ENCODE measurements at regions not wholly inside any gene's neighbourhood (a gene's known extent, or its start where the extent isn't known, plus 50 kb on each side); places are given as distances from the start of the nearest gene placed in this dataset.

DNA sequence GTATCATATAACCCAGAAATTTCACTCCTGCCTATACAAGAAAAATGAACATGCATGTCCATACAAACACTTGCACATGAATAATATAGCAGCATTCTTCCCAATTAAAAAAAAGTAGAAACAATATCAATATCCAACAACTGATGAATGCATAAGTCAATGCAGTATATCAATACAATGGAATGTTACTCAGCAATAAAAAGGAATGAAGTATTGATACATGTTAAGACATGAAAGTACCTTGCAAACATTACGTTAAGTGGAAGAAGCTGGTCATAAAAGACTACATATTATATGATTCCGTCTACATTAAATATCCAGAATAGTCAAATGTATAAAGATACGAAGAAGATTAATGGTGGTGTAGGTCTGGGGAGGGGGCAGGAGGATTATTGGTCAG is 73.9 kb upstream of the DRD2 start:
- DNase-seq (no peak), ATAC-seq (no peak)
- Mint-ChIP-seq H3K4me3 (no peak overlapping the region), H3K27me3 (ENCODE audit: low read depth) (peaks cover 12% of the 10 kb centered on the region), H3K4me1 (ENCODE audit: low read depth) (no peaks in the 10 kb centered on the region), H3K36me3 (ENCODE audit: low read depth) (no peaks in the 10 kb centered on the region), H3K9me3 (ENCODE audit: insufficient read depth) (no peaks in the 10 kb centered on the region), H3K27ac (no peak overlapping the region)
- ChIA-PET POLR2A (no interaction called here), CTCF (no interaction called here)

DNA sequence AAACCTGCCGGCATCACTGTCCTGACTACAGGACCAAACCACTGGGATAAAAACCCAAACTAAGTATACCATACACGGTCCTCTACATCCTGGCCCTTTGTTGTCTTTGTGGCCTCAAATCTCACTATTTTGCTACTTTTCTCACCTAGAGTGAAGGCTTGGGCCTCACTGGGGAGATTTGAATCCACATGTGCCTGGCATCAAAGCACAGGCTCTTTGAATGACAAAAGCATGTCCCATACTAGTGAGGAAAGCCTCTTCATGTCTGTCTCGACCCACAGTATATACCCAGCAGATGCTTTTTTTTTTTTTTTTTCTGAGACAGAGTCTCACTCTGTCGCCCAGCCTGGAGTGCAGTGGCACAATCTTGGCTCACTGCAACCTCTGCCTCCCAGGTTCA is 72.5 kb upstream of the DRD2 start:
- no peak for ATAC-seq
- POLR2A ChIA-PET = no interaction called here

GRCh38 chr11:113546757-113547507 is 71.7 kb upstream of the DRD2 start:
- Mint-ChIP-seq H3K36me3 (ENCODE audit: low read depth) (no peaks in the 10 kb centered on the region), H3K4me1 (ENCODE audit: low read depth) (no peaks in the 10 kb centered on the region), H3K4me3 (no peak overlapping the region), H3K27me3 (ENCODE audit: low read depth) (peaks cover 16% of the 10 kb centered on the region), H3K27ac (no peak overlapping the region), H3K9me3 (ENCODE audit: insufficient read depth) (no peaks in the 10 kb centered on the region)
- ATAC-seq = no peak
- no peak for DNase-seq
- ChIA-PET POLR2A (no interaction called here), CTCF (no interaction called here)

More for the DNA sequence above, 72.5 kb upstream of the DRD2 start:
- CTCF ChIA-PET = no interaction called here
- Mint-ChIP-seq H3K4me3 (no peak overlapping the region), H3K4me1 (ENCODE audit: low read depth) (no peaks in the 10 kb centered on the region), H3K36me3 (ENCODE audit: low read depth) (no peaks in the 10 kb centered on the region), H3K9me3 (ENCODE audit: insufficient read depth) (no peaks in the 10 kb centered on the region), H3K27ac (no peak overlapping the region), H3K27me3 (ENCODE audit: low read depth) (peaks cover 12% of the 10 kb centered on the region)
- no peak for DNase-seq

- DNase-seq (no peak), ATAC-seq (no peak)
- no peaks in the 10 kb centered on the region for H3K36me3 Mint-ChIP-seq (ENCODE audit: low read depth)
- H3K4me3 Mint-ChIP-seq = no peak overlapping the region
- CTCF ChIA-PET = no interaction called here
- peaks cover 10% of the 10 kb centered on the region for H3K27me3 Mint-ChIP-seq (ENCODE audit: low read depth)
- no peaks in the 10 kb centered on the region for H3K4me1 Mint-ChIP-seq (ENCODE audit: low read depth)
- no peak overlapping the region for H3K27ac Mint-ChIP-seq
- H3K9me3 Mint-ChIP-seq (ENCODE audit: insufficient read depth) = no peaks in the 10 kb centered on the region
- POLR2A ChIA-PET = no interaction called here
Observed at GRCh38 chr11:113542420-113542819, 67.2 kb upstream of the DRD2 start.

- ChIA-PET CTCF (no interaction called here), POLR2A (interaction anchor here (1.4 kb wide), 1 partner anchor 17 kb away, joined by 3 read pairs; no protein-coding TSS in a partner anchor)
- Mint-ChIP-seq H3K9me3 (ENCODE audit: insufficient read depth) (no peaks in the 10 kb centered on the region), H3K27me3 (ENCODE audit: low read depth) (peaks cover 10% of the 10 kb centered on the region), H3K4me1 (ENCODE audit: low read depth) (no peaks in the 10 kb centered on the region), H3K36me3 (ENCODE audit: low read depth) (no peaks in the 10 kb centered on the region), H3K4me3 (no peak overlapping the region), H3K27ac (no peak overlapping the region)
- no peak for DNase-seq
- ATAC-seq = no peak
Observed at GRCh38 chr11:113540416-113541330, 65.5 kb upstream of the DRD2 start.

- H3K27ac Mint-ChIP-seq = no peak overlapping the region
- H3K4me1 Mint-ChIP-seq (ENCODE audit: low read depth) = no peaks in the 10 kb centered on the region
- POLR2A ChIA-PET = no interaction called here
- ATAC-seq (no peak), DNase-seq (no peak)
- CTCF ChIA-PET = no interaction called here
- H3K4me3 Mint-ChIP-seq = no peak overlapping the region
- no peaks in the 10 kb centered on the region for H3K9me3 Mint-ChIP-seq (ENCODE audit: insufficient read depth)
- peaks cover 14% of the 10 kb centered on the region for H3K27me3 Mint-ChIP-seq (ENCODE audit: low read depth)
- H3K36me3 Mint-ChIP-seq (ENCODE audit: low read depth) = no peaks in the 10 kb centered on the region
Observed at GRCh38 chr11:113538451-113539412, 63.5 kb upstream of the DRD2 start.

DNA sequence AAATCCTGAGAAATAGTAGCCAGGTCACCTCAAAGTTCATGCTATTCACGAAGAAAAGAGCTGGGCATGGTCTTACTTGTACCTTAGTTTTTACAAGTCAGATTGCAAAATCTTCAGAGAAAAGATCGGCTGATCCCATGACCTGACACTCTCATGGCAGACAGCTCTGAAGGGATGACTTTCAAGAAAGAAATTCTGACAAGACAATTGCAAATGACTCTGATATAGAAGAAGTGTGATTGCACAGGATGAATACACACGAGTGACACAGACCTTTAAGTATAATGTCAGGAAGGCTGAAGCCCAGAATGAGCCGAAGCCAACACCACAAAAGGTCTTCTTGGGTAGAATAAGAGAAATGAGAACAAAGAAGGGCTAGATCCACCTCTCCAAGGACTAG is 59.4 kb upstream of the DRD2 start:
- ChIA-PET CTCF (no interaction called here), POLR2A (no interaction called here)
- Mint-ChIP-seq H3K27me3 (ENCODE audit: low read depth) (peaks cover 20% of the 10 kb centered on the region), H3K4me1 (ENCODE audit: low read depth) (no peaks in the 10 kb centered on the region), H3K9me3 (ENCODE audit: insufficient read depth) (no peaks in the 10 kb centered on the region), H3K27ac (no peak overlapping the region), H3K36me3 (ENCODE audit: low read depth) (no peaks in the 10 kb centered on the region), H3K4me3 (no peak overlapping the region)
- DNase-seq = no peak
- ATAC-seq = no peak

- Mint-ChIP-seq H3K9me3 (ENCODE audit: insufficient read depth) (no peaks in the 10 kb centered on the region), H3K36me3 (ENCODE audit: low read depth) (no peaks in the 10 kb centered on the region), H3K4me3 (no peak overlapping the region), H3K27me3 (ENCODE audit: low read depth) (peaks cover 19% of the 10 kb centered on the region), H3K4me1 (ENCODE audit: low read depth) (no peaks in the 10 kb centered on the region), H3K27ac (no peak overlapping the region)
- no peak for DNase-seq
- ATAC-seq = no peak
- POLR2A ChIA-PET = no interaction called here
- CTCF ChIA-PET = interaction anchor here (3.5 kb wide), 1 partner anchor 228 kb away, joined by 27 read pairs; no protein-coding TSS in a partner anchor
Observed at GRCh38 chr11:113533425-113533698, 58.2 kb upstream of the DRD2 start.

GRCh38 chr11:113532697-113533424 is 57.7 kb upstream of the DRD2 start:
- no peak overlapping the region for H3K4me3 Mint-ChIP-seq
- no peak overlapping the region for H3K27ac Mint-ChIP-seq
- no peaks in the 10 kb centered on the region for H3K4me1 Mint-ChIP-seq (ENCODE audit: low read depth)
- peaks cover 16% of the 10 kb centered on the region for H3K27me3 Mint-ChIP-seq (ENCODE audit: low read depth)
- peak; percentile 49 for ATAC-seq
- no peaks in the 10 kb centered on the region for H3K36me3 Mint-ChIP-seq (ENCODE audit: low read depth)
- peak; percentile 65 for DNase-seq
- CTCF ChIA-PET = interaction anchor here (1.0 to 3.5 kb wide), 2 partner anchors 228 to 232 kb away, joined by 3 to 27 read pairs; no protein-coding TSS in a partner anchor
- no peaks in the 10 kb centered on the region for H3K9me3 Mint-ChIP-seq (ENCODE audit: insufficient read depth)
- POLR2A ChIA-PET = no interaction called here

DNA sequence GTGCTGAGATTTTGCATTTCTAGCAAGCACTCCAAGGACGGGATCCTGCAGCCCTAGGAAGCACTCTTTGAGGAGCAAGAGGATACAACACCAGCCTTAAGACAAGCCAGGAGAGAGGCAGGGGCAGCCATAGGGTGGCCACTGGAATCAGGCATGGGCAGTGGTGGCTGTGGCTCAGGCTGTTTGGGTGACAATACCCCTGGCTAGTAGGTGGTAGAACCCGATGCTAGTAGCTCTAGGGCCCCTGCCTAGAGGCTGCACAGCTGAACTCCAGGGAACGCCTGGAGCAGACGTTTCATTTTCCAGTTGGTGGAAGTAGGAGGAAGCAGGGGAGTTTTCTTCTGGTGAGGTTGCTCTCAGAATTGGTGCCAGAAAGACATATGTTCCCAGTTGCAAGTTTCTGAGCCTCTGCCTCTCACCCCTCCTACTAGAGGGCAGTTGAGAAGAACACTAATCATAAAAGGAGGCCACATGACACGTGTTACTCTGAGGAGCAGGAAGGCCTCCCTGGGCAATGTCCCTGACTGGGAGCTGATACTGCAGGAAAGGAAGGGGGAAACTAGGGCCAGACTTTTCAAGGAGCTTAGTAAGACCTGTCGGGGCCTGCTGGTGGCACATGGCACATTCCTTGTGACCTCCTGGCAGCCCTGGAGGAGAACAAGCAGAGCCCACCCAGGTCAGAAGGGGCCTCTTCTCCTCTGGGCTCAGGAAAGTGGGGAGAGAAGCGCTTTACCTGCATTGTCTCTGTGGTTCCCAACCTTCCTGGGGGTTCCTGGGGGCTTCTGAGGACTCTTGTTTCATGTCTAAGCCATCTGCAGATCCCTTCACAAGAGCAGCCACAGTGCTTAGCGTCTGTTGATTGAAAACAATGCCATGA is 56.6 kb upstream of the DRD2 start:
- H3K36me3 Mint-ChIP-seq (ENCODE audit: low read depth) = no peaks in the 10 kb centered on the region
- ATAC-seq = no peak
- POLR2A ChIA-PET = no interaction called here
- no peak overlapping the region for H3K27ac Mint-ChIP-seq
- CTCF ChIA-PET = interaction anchor here (1.0 to 3.5 kb wide), 2 partner anchors 227 to 231 kb away, joined by 3 to 27 read pairs; no protein-coding TSS in a partner anchor
- no peaks in the 10 kb centered on the region for H3K4me1 Mint-ChIP-seq (ENCODE audit: low read depth)
- H3K4me3 Mint-ChIP-seq = no peak overlapping the region
- H3K27me3 Mint-ChIP-seq (ENCODE audit: low read depth) = peaks cover 16% of the 10 kb centered on the region
- H3K9me3 Mint-ChIP-seq (ENCODE audit: insufficient read depth) = no peaks in the 10 kb centered on the region
- no peak for DNase-seq
